Stimulated activated CD4-positive, alpha-beta T cell treated with anti-CD3 and anti-CD28 coated beads, Interleukin-4, amount 100 ng/mL, for 48 hours (primary cell): ENCODE measurements at regions not wholly inside any gene's neighbourhood (a gene's known extent, or its start where the extent isn't known, plus 50 kb on each side); places are given as distances from the start of the nearest gene placed in this dataset.

Source experiments
- DNase-seq, 2 donors: peaks; one replicate each; pipeline ENCODE4 v3.0.0-alpha.2; 2020; ENCODE audit warnings: low read depth in 2 of 2

DNA sequence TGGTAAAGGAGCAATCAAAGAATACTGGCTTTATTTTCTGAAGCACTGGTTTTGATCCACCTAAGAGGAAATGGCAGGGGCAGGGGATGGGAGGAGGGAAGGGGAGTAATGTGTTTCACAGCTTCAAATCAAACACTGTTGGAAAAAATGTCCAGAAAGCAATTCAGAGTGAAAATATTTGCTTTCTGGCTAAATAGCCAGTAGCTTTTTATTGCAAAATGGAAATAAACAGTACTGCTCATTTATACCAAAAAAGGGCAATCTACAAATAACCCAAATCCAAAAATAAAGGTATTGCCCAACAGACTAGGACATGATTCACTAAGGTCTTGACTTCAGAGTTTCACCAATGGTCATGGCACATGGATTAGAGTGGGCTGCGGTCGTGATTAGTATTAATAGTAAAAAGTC is 279.3 kb upstream of the THBS1 start:
- no peak for DNase-seq

GRCh38 chr15:39302936-39303335 is 277.9 kb upstream of the THBS1 start:
- no peak for DNase-seq

- DNase-seq: no peak
These were observed 276.6 kb upstream of the THBS1 start for GRCh38 chr15:39304201-39304841.

GRCh38 chr15:39304931-39305728 is 275.7 kb upstream of the THBS1 start:
- no peak for DNase-seq

DNA sequence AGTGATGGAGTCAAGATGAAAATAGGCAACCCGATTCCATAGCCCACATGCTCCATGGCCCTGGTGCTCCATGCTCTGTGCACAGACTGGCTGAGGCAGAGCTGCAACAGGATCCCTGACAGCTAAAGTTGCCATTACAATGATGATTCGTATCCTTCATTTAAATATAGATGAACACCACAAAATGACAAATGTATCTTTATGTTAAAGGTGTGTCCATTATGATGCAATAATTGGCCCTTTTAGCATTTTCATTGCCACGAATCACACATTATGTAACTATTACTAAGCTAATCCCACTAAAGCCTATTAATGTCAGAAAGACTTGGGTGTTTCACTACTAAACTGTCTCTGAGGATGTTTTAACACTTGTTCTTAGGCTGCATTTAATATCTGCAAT is 270.2 kb upstream of the THBS1 start:
- DNase-seq: no peak

DNA sequence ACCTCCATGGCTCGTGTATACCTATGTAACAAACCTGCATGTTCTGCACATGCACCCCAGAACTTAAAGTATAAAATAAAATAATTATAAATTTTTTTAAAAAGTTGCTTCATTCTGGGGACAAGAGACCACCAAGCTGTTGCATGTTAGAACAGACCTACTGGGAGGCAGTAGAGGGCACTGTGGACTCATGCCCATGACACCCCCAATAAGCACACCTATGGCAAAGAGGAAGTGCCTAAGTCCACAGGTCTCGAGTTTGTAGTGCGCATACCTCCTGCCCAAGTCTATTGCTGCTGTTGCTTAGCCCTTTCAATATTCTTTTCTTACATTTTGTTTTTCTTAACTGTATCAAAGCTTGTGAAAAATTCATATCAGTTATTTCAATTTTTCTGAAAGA is 267.9 kb upstream of the THBS1 start:
- no peak for DNase-seq

DNA sequence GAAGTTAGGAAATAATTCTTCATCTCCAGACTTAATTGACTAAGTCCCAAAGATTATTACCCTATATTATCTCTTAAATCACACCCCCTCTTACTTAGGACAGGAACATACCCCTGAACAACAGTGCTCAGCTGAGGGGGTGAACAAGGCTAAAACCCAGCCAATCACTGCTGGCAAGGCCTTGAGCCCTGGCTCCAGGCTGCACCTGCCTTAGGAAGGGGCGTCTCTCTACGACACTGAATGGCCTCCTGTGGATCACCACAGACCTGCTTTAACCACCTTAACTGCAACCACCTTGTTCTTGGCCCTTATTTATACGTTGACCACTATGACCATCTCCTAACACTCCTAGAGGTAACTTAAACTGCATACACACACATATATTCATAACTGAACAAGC is 267.4 kb upstream of the THBS1 start:
- DNase-seq: no peak

DNA sequence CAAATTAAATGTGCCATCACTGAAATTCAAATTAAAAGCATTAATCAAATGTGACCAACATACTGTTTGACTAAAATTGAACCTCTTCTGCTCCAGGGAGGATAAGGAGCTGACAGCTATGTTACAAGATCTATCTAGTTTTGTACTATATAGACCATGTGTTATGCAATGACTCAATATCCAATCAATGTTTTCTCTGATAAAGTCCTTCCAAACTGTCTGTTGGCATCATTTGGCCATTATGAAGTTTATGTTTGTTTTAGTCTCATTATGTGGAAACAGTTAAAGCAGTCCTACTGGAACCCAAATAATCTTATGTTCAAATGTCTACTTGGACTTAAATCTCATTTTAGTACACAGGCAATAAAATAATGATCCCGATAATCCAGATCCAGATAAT is 267.0 kb upstream of the THBS1 start:
- DNase-seq: no peak

GRCh38 chr15:39315206-39315850 is 265.6 kb upstream of the THBS1 start:
- DNase-seq: no peak

DNA sequence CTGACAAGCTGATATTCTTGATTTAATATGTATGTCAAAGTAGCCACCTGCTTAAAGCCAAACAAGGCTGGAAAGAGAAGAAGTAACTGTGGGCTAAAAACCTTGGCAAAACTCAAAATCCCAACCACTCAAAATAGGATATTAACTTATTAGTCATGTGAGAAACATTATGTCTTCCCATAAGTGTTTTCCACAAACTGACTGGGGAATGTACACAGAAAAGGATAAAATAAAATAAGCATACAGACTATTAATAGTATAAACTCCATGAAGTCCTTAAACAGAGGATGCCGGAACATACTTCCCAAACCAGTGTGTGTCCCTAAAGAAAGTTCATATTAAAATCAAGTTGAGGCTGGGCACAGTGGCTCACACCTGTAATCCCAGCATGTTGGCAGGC is 263.7 kb upstream of the THBS1 start:
- no peak for DNase-seq

GRCh38 chr15:39318231-39318630 is 262.6 kb upstream of the THBS1 start:
- no peak for DNase-seq

- no peak for DNase-seq
These were observed 260.5 kb upstream of the THBS1 start for GRCh38 chr15:39320355-39320754.

- DNase-seq: no peak
These were observed 260.0 kb upstream of the THBS1 start for GRCh38 chr15:39320886-39321285.

DNA sequence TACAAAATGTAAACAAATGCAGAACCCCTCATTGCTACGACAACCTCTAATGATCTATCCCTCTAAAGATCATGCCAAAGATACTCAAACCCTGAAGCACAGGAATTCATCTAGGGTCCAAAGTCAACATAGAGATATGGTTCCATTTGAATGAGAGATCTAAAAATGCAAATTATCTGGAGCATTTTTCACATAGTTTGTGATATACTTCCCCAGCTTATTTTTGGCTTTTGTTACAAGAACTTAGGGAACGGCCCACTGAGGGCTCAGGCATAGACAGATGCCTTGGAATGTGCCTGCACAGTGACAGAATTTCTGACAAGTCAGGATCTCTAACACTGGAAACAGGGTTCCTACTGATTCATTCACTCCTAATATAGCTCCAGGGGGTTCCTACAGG is 258.9 kb upstream of the THBS1 start:
- DNase-seq: no peak

DNA sequence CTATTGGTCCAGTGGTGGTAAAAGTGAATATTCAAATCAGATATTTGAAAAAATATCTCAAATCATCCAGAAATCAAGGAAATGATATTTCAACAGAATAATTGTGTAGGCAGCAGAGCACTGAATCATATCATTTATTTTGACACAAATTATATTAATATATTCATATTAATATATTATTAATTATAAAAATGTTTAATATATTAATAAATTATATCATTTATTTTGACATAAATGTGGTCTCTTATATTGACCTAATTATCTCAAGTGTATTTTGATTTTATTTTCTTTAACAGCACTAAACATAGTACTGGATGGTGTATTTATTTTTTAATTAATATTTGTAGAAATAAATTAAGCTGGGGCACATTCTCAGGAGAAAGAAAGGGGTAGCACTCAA is 257.7 kb upstream of the THBS1 start:
- no peak for DNase-seq

DNA sequence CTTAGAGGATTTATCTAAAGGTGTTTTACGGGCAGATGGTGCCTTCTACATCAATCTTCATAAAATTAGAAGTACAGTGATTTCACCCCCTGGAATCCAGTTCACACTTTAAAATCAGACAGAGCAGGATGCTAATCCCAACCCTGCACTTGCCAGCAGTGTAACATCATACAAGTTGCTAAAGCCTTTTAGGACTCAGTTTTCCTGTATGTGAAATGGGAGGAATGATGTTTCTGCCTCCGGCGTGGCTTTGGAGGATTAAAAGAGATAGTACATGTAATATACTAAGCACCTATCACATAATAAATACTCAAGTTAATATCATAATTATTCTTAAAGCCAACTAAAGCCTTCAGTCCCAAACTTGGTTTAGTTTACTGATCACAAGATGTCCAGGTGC is 257.2 kb upstream of the THBS1 start:
- no peak for DNase-seq

- no peak for DNase-seq
These were observed 254.4 kb upstream of the THBS1 start for GRCh38 chr15:39326306-39326975.

DNA sequence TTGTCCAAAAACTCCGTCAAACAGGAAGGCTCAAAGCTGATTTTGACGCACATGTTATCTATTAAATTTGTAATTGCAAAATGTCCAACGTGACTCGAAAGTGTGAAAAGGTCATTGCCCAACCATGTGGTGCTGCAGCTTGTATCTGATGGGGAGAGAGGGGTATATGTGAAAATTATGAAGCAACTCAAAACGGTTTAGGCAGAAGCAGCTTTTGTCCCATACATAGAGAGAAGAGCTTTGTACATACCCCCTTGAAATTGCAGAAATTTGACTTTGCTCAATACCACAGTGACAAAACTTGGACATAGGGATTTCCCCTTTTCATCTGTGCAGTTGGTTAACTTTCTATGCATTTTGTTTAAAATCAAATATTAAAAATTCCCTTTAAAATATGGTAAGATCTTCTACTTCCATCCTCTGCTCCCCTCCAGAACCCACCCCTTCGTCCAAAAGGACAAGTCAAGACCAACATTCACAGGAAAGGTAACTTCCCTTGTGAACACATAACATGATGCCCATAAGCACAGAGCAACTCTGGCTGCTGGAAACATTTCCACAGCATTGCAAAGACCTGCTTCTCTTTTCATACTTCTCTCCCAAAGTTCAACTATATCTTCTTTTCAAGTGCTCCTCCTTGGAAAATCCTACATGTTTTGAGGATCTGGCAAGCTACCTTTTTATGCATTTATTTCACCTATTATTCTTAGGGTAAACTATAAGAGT is 253.7 kb upstream of the THBS1 start:
- DNase-seq: no peak

- DNase-seq: no peak
These were observed 250.8 kb upstream of the THBS1 start for GRCh38 chr15:39330061-39330460.

DNA sequence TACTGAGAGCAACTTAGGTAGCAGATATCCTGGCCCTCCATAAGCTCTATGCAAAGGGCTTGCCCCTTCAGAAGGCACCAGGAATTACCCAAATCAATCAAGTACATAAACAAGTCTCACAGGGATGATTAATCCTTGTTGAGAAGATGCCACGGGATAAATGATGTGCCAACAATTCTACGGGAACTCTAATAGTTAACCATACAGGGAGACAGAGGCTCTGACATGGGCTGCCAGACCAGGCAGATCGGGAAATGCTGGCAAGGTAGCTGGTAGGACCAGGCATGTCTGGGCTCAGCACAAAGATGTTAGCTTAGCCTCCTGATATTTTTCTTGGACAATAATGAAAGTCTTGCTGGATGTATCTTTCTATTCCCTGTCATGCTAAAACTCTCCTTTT is 249.3 kb upstream of the THBS1 start:
- no peak for DNase-seq

GRCh38 chr15:39332846-39333245 is 248.0 kb upstream of the THBS1 start:
- no peak for DNase-seq

- DNase-seq: no peak
These were observed 247.5 kb upstream of the THBS1 start for GRCh38 chr15:39333393-39333792.
